Liver (tissue), 8 donors: ENCODE measurements at regions not wholly inside any gene's neighbourhood (a gene's known extent, or its start where the extent isn't known, plus 50 kb on each side); places are given as distances from the start of the nearest gene placed in this dataset.
A peak's percentile ranks its signal among the peaks of the same experiment; 100 is the strongest.

Experiments used
- DNase-seq: peaks from one replicate; pipeline ENCODE4 v3.0.0-alpha.2; 2017; ENCODE audit warnings: low spot score
- H3K27ac ChIP-seq, 2 donors: one replicate each; pipeline ENCODE4 v1.7.0; 2013; ENCODE audit warnings: inconsistent platforms in 2 of 2, low read length in 2 of 2, control low read depth in 1 of 2, low read depth in 1 of 2, mild to moderate bottlenecking in 1 of 2
- H3K27me3 ChIP-seq, 4 donors: one replicate each; pipeline versions ENCODE4 v1.6.1 to v1.7.0; 2013; ENCODE audit warnings: low read length in 3 of 4, inconsistent platforms in 1 of 4, mild to moderate bottlenecking in 1 of 4, moderate library complexity in 1 of 4; ENCODE audit not compliant: control insufficient read depth in 4 of 4, insufficient read depth in 4 of 4
- H3K36me3 ChIP-seq, 4 donors: one replicate each; pipeline versions ENCODE4 v1.6.1 to v1.7.0; 2013; ENCODE audit warnings: low read length in 3 of 4, mild to moderate bottlenecking in 3 of 4, low read depth in 1 of 4, moderate library complexity in 1 of 4; ENCODE audit not compliant: control insufficient read depth in 4 of 4, insufficient read depth in 3 of 4
- H3K4me1 ChIP-seq, 4 donors: one replicate each; pipeline versions ENCODE4 v1.6.1 to v1.7.0; 2013; ENCODE audit warnings: low read length in 3 of 4, mild to moderate bottlenecking in 3 of 4, moderate library complexity in 1 of 4; ENCODE audit not compliant: control insufficient read depth in 4 of 4, insufficient read depth in 4 of 4
- H3K4me3 ChIP-seq, 3 donors: one replicate each; pipeline versions ENCODE4 v1.6.1 to v1.7.0; 2013; ENCODE audit warnings: low read length in 3 of 3, control low read depth in 1 of 3, low read depth in 1 of 3, mild to moderate bottlenecking in 1 of 3
- H3K9ac ChIP-seq, 2 donors: one replicate each; pipeline ENCODE4 v1.7.0; 2013; ENCODE audit warnings: low read length in 2 of 2, mild to moderate bottlenecking in 2 of 2, moderate library complexity in 2 of 2, control low read depth in 1 of 2, low read depth in 1 of 2
- H3K9me3 ChIP-seq, 4 donors: one replicate each; pipeline versions ENCODE4 v1.6.1 to v1.7.0; 2013; ENCODE audit warnings: low read length in 3 of 4; ENCODE audit not compliant: control insufficient read depth in 4 of 4
- ATF3 ChIP-seq: IDR thresholded peaks from 2 replicates; pipeline ENCODE4 v1.6.1; 2016; ENCODE audit warnings: antibody characterized with exemption
- CTCF ChIP-seq: fragments of 150-350 bp; IDR thresholded peaks from 2 replicates; pipeline ENCODE4 v1.5.1; 2017; ENCODE audit warnings: improper control_type of control experiment, low read depth, low read length; ENCODE audit not compliant: missing input control
- EGR1 ChIP-seq, 2 donors: IDR thresholded peaks; 2 replicates each; pipeline ENCODE4 v1.6.1; 2016 to 2018; ENCODE audit warnings: antibody characterized with exemption in 2 of 2, low read depth in 2 of 2
- FOXA1 ChIP-seq: IDR thresholded peaks from 2 replicates; pipeline ENCODE4 v1.6.1; 2016; ENCODE audit warnings: antibody characterized with exemption
- FOXA2 ChIP-seq: IDR thresholded peaks from 2 replicates; pipeline ENCODE4 v1.6.1; 2016; ENCODE audit warnings: antibody characterized with exemption
- GABPA ChIP-seq, 2 donors: IDR thresholded peaks in 1 of 2; conservative IDR thresholded peaks in 1 of 2; 2 replicates each; pipeline ENCODE4 v1.6.1; 2016; ENCODE audit warnings: antibody characterized with exemption in 2 of 2, mild to moderate bottlenecking in 1 of 2, moderate library complexity in 1 of 2
- HNF4A ChIP-seq, 2 donors: conservative IDR thresholded peaks; 2 replicates each; pipeline ENCODE4 v1.6.1; 2016; ENCODE audit warnings: antibody characterized with exemption in 2 of 2, mild to moderate bottlenecking in 2 of 2
- HNF4G ChIP-seq: IDR thresholded peaks from 2 replicates; pipeline ENCODE4 v1.6.1; 2016; ENCODE audit warnings: antibody characterized with exemption
- JUND ChIP-seq, 2 donors: IDR thresholded peaks; 2 replicates each; pipeline ENCODE4 v1.6.1; 2016; ENCODE audit warnings: antibody characterized with exemption in 2 of 2
- MAX ChIP-seq: IDR thresholded peaks from 2 replicates; pipeline ENCODE4 v1.6.1; 2016; ENCODE audit warnings: antibody characterized with exemption
- NR2F2 ChIP-seq: IDR thresholded peaks from 2 replicates; pipeline ENCODE4 v1.6.1; 2016; ENCODE audit warnings: antibody characterized with exemption
- RAD21 ChIP-seq, 2 donors: IDR thresholded peaks; 2 replicates each; pipeline ENCODE4 v1.6.1; 2016; ENCODE audit warnings: antibody characterized with exemption in 2 of 2, mild to moderate bottlenecking in 2 of 2
- REST ChIP-seq: IDR thresholded peaks from 2 replicates; pipeline ENCODE4 v1.6.1; 2016; ENCODE audit warnings: antibody characterized with exemption, mild to moderate bottlenecking
- RXRA ChIP-seq, 2 donors: IDR thresholded peaks; 2 replicates each; pipeline ENCODE4 v1.6.1; 2017 to 2018; ENCODE audit warnings: antibody characterized with exemption in 2 of 2, mild to moderate bottlenecking in 1 of 2
- SP1 ChIP-seq: IDR thresholded peaks from 2 replicates; pipeline ENCODE4 v1.6.1; 2018; ENCODE audit warnings: antibody characterized with exemption, mild to moderate bottlenecking
- TAF1 ChIP-seq: conservative IDR thresholded peaks from 2 replicates; pipeline ENCODE4 v1.6.1; 2016; ENCODE audit warnings: antibody characterized with exemption, mild to moderate bottlenecking
- YY1 ChIP-seq: IDR thresholded peaks from 2 replicates; pipeline ENCODE4 v1.6.1; 2016; ENCODE audit warnings: antibody characterized with exemption, mild to moderate bottlenecking
- ZBTB33 ChIP-seq: IDR thresholded peaks from 2 replicates; pipeline ENCODE4 v1.6.1; 2016; ENCODE audit warnings: antibody characterized with exemption
- WGBS: extraction: QIAGEN DNeasy Blood & Tissue Kit; methylation state at CpG from one replicate; pipeline ENCODE4 v1.1.7; 2013; 5-methylcytosine and 5-hydroxymethylcytosine counted together
- donor health status: healthy.
- donor health status: healthy.
- donor health status: healthy.
- donor health status: healthy.
- donor health status: healthy.

GRCh38 chr6:11358904-11359830 is 126.7 kb upstream of the NEDD9 start:
- TF ChIP-seq HNF4A (conservative IDR thresholded peaks at IDR 0.05) (peak; percentile 39 to 59), EGR1 (IDR thresholded peaks at IDR 0.05; ENCODE audit: low read depth in 2 of 2) (no peak), JUND (IDR thresholded peaks at IDR 0.05) (no peak), ZBTB33 (no peak), RXRA (IDR thresholded peaks at IDR 0.05) (no peak), ATF3 (no peak), RAD21 (IDR thresholded peaks at IDR 0.05) (peak; percentile 16 to 43), SP1 (peak; percentile 41), HNF4G (peak; percentile 6), FOXA1 (no peak), CTCF (no peak), MAX (no peak), FOXA2 (no peak), REST (no peak), TAF1 (no peak), YY1 (no peak), GABPA (IDR thresholded peaks at IDR 0.05 in 1 of 2, conservative IDR thresholded peaks at IDR 0.05 in 1 of 2) (no peak), NR2F2 (no peak)
- 83% methylated on average over 4 of the region's 4 CpGs for WGBS
- DNase-seq = no peak
- Histone ChIP-seq H3K36me3 (no peaks in the 10 kb centered on the region), H3K27ac (no peak overlapping the region), H3K27me3 (no peaks in the 10 kb centered on the region), H3K9ac (no peak overlapping the region), H3K4me3 (no peak overlapping the region), H3K4me1 (peaks cover 0 to 2% (median 0%) of the 10 kb centered on the region in 4 donors), H3K9me3 (peaks cover 0 to 1% (median 0%) of the 10 kb centered on the region in 4 donors)
